ENCODE measurements at regions not wholly inside any gene's neighbourhood (a gene's known extent, or its start where the extent isn't known, plus 50 kb on each side); places are given as distances from the start of the nearest gene placed in this dataset.

- H3K4me1 ChIP-seq (ENCODE audit: control insufficient read depth, insufficient read depth, low read length, unreplicated experiment) = peaks cover 5% of the 10 kb centered on the region
- no peak overlapping the region for H2AFZ ChIP-seq (ENCODE audit: low read length, unreplicated experiment)
- no peaks in the 10 kb centered on the region for H3K79me2 ChIP-seq (ENCODE audit: control insufficient read depth, insufficient read depth, low read length, unreplicated experiment)
- H3K4me3 ChIP-seq (ENCODE audit: low read depth, low read length) = no peak overlapping the region
- H3K27ac ChIP-seq (ENCODE audit: low read depth, low read length) = peak overlapping the region; percentile 11; the same call in 1 of the 2 replicates
- no peaks in the 10 kb centered on the region for H3K36me3 ChIP-seq (ENCODE audit: insufficient read depth, low read length)
- H3K27me3 ChIP-seq (ENCODE audit: insufficient read depth, low read length) = no peaks in the 10 kb centered on the region
Observed at GRCh38 chr3:66609660-66610561, 109.1 kb upstream of the LRIG1 start.

GRCh38 chr3:66610562-66610909, 109.7 kb upstream of the LRIG1 start:
- no peaks in the 10 kb centered on the region for H3K36me3 ChIP-seq (ENCODE audit: insufficient read depth, low read length)
- no peak overlapping the region for H2AFZ ChIP-seq (ENCODE audit: low read length, unreplicated experiment)
- no peak overlapping the region; the same call in 1 of the 2 replicates for H3K27ac ChIP-seq (ENCODE audit: low read depth, low read length)
- peaks cover 3% of the 10 kb centered on the region for H3K4me1 ChIP-seq (ENCODE audit: control insufficient read depth, insufficient read depth, low read length, unreplicated experiment)
- H3K79me2 ChIP-seq (ENCODE audit: control insufficient read depth, insufficient read depth, low read length, unreplicated experiment) = no peaks in the 10 kb centered on the region
- no peaks in the 10 kb centered on the region for H3K27me3 ChIP-seq (ENCODE audit: insufficient read depth, low read length)
- H3K4me3 ChIP-seq (ENCODE audit: low read depth, low read length) = no peak overlapping the region

GRCh38 chr3:66615643-66616301, 115.0 kb upstream of the LRIG1 start:
- H3K27ac ChIP-seq (ENCODE audit: low read depth, low read length) = no peak overlapping the region
- H3K79me2 ChIP-seq (ENCODE audit: control insufficient read depth, insufficient read depth, low read length, unreplicated experiment) = no peaks in the 10 kb centered on the region
- H3K27me3 ChIP-seq (ENCODE audit: insufficient read depth, low read length) = no peaks in the 10 kb centered on the region
- H2AFZ ChIP-seq (ENCODE audit: low read length, unreplicated experiment) = no peak overlapping the region
- H3K4me3 ChIP-seq (ENCODE audit: low read depth, low read length) = no peak overlapping the region
- H3K36me3 ChIP-seq (ENCODE audit: insufficient read depth, low read length) = no peaks in the 10 kb centered on the region
- no peaks in the 10 kb centered on the region for H3K4me1 ChIP-seq (ENCODE audit: control insufficient read depth, insufficient read depth, low read length, unreplicated experiment)

- no peak overlapping the region for H3K4me3 ChIP-seq (ENCODE audit: low read depth, low read length)
- no peaks in the 10 kb centered on the region for H3K36me3 ChIP-seq (ENCODE audit: insufficient read depth, low read length)
Observed at GRCh38 chr3:66617351-66617750, 116.5 kb upstream of the LRIG1 start.

DNA sequence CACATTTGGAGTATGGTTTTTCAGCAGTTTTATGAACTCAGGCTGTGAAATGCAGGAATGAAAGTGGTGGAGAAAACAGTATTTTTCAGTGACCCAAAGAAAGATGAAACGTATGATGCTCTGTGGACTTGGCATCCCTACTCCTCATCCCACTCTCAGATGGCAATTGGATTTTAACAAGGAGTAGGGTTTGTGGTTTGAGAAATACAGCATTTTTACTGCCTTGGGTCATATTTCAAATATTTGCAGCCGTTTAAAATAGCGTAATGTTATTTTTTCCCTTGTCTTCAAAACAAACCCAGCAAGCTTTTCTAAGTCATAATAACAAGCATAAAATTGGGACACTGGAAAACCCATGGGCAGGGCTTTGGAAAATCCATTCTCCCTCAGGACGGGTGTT, 117.2 kb upstream of the LRIG1 start:
- no peak overlapping the region for H2AFZ ChIP-seq (ENCODE audit: low read length, unreplicated experiment)
- no peaks in the 10 kb centered on the region for H3K79me2 ChIP-seq (ENCODE audit: control insufficient read depth, insufficient read depth, low read length, unreplicated experiment)
- no peak overlapping the region for H3K4me3 ChIP-seq (ENCODE audit: low read depth, low read length)
- H3K27me3 ChIP-seq (ENCODE audit: insufficient read depth, low read length) = no peaks in the 10 kb centered on the region
- H3K27ac ChIP-seq (ENCODE audit: low read depth, low read length) = no peak overlapping the region
- H3K4me1 ChIP-seq (ENCODE audit: control insufficient read depth, insufficient read depth, low read length, unreplicated experiment) = no peaks in the 10 kb centered on the region
- H3K36me3 ChIP-seq (ENCODE audit: insufficient read depth, low read length) = no peaks in the 10 kb centered on the region

More at GRCh38 chr3:66617351-66617750, 116.5 kb upstream of the LRIG1 start:
- H3K79me2 ChIP-seq (ENCODE audit: control insufficient read depth, insufficient read depth, low read length, unreplicated experiment) = no peaks in the 10 kb centered on the region
- H3K27ac ChIP-seq (ENCODE audit: low read depth, low read length) = no peak overlapping the region
- H3K27me3 ChIP-seq (ENCODE audit: insufficient read depth, low read length) = no peaks in the 10 kb centered on the region
- H3K4me1 ChIP-seq (ENCODE audit: control insufficient read depth, insufficient read depth, low read length, unreplicated experiment) = no peaks in the 10 kb centered on the region
- H2AFZ ChIP-seq (ENCODE audit: low read length, unreplicated experiment) = no peak overlapping the region

DNA sequence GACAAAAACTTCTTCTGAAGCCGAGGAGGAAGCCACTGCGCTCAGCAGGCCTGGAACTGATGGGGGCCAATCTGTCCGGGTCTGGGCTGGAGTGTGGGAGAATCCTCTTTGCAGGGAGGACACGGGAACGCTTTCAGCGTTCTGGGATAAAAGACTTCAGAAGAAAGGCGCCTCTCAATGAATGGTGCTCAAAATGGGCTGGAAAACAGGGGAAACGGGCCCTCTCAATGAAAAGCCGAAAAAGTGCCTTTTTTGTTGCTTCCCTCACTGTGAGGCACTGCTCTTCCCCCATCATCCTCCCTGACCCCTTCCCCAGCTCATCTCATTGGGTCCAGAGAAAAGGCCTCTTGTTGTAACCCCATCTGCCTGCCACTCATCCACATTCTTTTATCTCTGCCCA, 119.5 kb upstream of the LRIG1 start:
- Histone ChIP-seq H3K4me1 (ENCODE audit: control insufficient read depth, insufficient read depth, low read length, unreplicated experiment) (no peaks in the 10 kb centered on the region), H3K27me3 (ENCODE audit: insufficient read depth, low read length) (no peaks in the 10 kb centered on the region), H3K27ac (ENCODE audit: low read depth, low read length) (no peak overlapping the region), H3K36me3 (ENCODE audit: insufficient read depth, low read length) (no peaks in the 10 kb centered on the region), H2AFZ (ENCODE audit: low read length, unreplicated experiment) (peak overlapping the region; percentile 10), H3K4me3 (ENCODE audit: low read depth, low read length) (no peak overlapping the region), H3K79me2 (ENCODE audit: control insufficient read depth, insufficient read depth, low read length, unreplicated experiment) (no peaks in the 10 kb centered on the region)

DNA sequence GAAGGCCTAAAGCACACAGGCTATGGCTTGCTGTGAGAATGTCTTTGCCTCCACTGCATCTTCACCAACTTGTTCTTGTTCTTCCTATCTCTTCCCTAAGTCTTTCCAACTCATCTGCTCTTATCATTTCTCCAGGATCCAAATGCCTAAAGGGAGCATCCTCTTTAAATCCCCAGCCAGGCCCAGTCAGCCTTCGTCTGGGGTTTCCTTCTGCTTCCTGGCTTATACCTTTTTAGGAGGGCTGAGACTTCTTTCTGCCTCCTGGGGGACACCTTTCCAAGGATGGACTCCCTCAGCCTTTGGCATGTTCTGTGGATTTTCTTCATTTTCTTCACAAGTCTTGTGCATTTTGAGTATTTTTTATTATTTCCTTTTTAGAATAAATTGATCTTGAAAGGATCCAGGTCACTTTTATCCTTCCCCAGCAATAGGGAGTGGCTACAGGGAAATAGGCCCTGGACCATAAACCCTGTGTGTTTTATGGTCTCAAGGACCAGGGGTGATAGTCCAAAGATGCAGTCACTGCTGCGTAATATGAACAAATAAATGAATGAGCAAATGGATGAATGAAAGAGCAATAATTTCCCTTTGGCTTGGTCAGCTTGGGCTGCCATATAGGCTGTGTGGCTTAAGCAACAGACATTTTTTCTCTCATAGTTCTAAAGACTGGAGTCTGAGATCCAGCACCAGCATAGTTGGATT, 122.1 kb upstream of the LRIG1 start:
- no peak overlapping the region for H3K4me3 ChIP-seq (ENCODE audit: low read depth, low read length)
- no peaks in the 10 kb centered on the region for H3K4me1 ChIP-seq (ENCODE audit: control insufficient read depth, insufficient read depth, low read length, unreplicated experiment)
- no peaks in the 10 kb centered on the region for H3K27me3 ChIP-seq (ENCODE audit: insufficient read depth, low read length)
- no peaks in the 10 kb centered on the region for H3K79me2 ChIP-seq (ENCODE audit: control insufficient read depth, insufficient read depth, low read length, unreplicated experiment)
- H2AFZ ChIP-seq (ENCODE audit: low read length, unreplicated experiment) = no peak overlapping the region
- H3K36me3 ChIP-seq (ENCODE audit: insufficient read depth, low read length) = no peaks in the 10 kb centered on the region
- no peak overlapping the region for H3K27ac ChIP-seq (ENCODE audit: low read depth, low read length)

DNA sequence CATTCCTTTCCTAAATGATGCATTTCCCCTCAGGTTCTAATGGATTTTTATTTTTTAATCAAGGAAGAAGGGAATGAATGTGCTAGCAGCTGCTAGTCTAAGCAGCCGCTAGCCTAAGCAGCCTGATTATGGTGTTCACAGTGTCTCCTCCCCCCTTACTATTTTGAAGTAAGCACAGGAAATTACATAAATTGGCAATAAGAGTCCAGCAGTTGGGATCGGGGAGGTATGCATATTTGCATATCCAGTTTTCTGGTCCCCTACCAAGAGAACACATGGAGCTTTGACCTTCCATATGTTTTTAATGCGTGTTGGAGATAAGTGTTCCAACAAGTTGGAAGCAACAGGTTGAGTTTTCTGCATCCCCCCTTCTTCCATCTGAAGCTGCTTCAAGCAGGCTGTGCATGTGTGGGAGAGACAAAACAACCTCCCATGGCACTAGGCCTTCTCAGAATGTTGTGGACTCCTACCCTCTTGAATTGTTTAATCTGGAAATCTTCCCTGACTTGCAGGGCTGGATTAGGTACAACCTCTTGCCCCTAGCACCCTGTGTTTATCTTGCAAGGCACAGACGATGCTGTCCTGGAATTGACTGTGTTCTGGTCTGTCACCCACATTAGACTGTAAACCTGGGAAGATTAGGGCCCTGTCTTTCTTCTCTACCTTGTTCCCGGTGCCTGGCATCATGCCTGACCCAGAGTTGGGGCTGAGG, 124.8 kb upstream of the LRIG1 start:
- Histone ChIP-seq H2AFZ (ENCODE audit: low read length, unreplicated experiment) (no peak overlapping the region), H3K27ac (ENCODE audit: low read depth, low read length) (no peak overlapping the region), H3K27me3 (ENCODE audit: insufficient read depth, low read length) (no peaks in the 10 kb centered on the region), H3K79me2 (ENCODE audit: control insufficient read depth, insufficient read depth, low read length, unreplicated experiment) (no peaks in the 10 kb centered on the region), H3K4me3 (ENCODE audit: low read depth, low read length) (no peak overlapping the region), H3K36me3 (ENCODE audit: insufficient read depth, low read length) (no peaks in the 10 kb centered on the region), H3K4me1 (ENCODE audit: control insufficient read depth, insufficient read depth, low read length, unreplicated experiment) (no peaks in the 10 kb centered on the region)

DNA sequence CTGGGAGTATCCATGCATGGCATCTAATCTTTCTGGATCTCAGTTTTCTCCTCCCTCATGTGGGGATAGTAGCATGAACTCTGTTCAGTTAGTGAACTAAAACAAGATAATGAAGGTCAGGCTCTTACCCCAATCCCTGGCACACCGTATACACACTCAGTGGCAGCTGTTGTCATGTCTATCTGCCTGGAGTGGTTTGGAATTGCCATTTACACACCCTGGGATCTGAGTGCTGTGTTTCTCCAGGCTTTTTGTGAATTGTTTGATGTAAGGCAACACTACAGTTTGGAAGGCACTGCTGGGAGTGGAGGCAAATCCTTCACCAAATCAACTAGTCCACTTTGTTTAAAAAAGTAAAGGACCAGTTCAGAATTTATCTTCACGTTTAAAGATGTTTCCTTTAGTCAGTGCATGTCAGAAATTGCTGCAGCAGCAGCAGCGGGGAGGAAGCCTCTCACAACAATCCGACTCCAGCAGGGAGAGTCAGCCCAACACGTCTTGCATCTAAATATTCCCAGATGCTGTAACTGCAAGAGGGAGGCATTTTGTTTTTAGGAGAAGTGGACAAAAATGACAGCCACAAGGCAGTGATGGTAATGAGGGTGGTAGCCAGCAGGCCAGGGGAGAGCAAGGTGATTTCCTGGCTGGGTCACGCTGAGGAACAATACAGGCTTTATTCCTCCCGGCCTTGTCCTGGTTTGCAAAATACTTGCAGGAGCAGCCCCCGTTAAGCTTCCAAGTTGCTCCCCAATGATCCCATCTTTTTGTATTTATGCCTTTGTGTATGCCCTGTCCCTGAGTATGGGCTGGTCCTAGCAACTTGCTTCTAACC, 128.5 kb upstream of the LRIG1 start:
- H3K4me3 ChIP-seq (ENCODE audit: low read depth, low read length) = no peak overlapping the region
- H3K4me1 ChIP-seq (ENCODE audit: control insufficient read depth, insufficient read depth, low read length, unreplicated experiment) = no peaks in the 10 kb centered on the region
- H2AFZ ChIP-seq (ENCODE audit: low read length, unreplicated experiment) = no peak overlapping the region
- no peaks in the 10 kb centered on the region for H3K36me3 ChIP-seq (ENCODE audit: insufficient read depth, low read length)
- no peaks in the 10 kb centered on the region for H3K27me3 ChIP-seq (ENCODE audit: insufficient read depth, low read length)
- H3K27ac ChIP-seq (ENCODE audit: low read depth, low read length) = no peak overlapping the region
- no peaks in the 10 kb centered on the region for H3K79me2 ChIP-seq (ENCODE audit: control insufficient read depth, insufficient read depth, low read length, unreplicated experiment)

- Histone ChIP-seq H2AFZ (ENCODE audit: low read length, unreplicated experiment) (no peak overlapping the region), H3K4me1 (ENCODE audit: control insufficient read depth, insufficient read depth, low read length, unreplicated experiment) (no peaks in the 10 kb centered on the region), H3K27me3 (ENCODE audit: insufficient read depth, low read length) (no peaks in the 10 kb centered on the region), H3K4me3 (ENCODE audit: low read depth, low read length) (no peak overlapping the region), H3K79me2 (ENCODE audit: control insufficient read depth, insufficient read depth, low read length, unreplicated experiment) (no peaks in the 10 kb centered on the region), H3K27ac (ENCODE audit: low read depth, low read length) (no peak overlapping the region), H3K36me3 (ENCODE audit: insufficient read depth, low read length) (no peaks in the 10 kb centered on the region)
Observed at GRCh38 chr3:66629982-66630368, 129.2 kb upstream of the LRIG1 start.

All from ACC112 (cell line).